ENCODE measurements at regions not wholly inside any gene's neighbourhood (a gene's known extent, or its start where the extent isn't known, plus 50 kb on each side); places are given as distances from the start of the nearest gene placed in this dataset.
A peak's percentile ranks its signal among the peaks of the same experiment; 100 is the strongest.

GRCh38 chr10:78686444-78687060 is 382.2 kb upstream of the ZMIZ1 start:
- Histone ChIP-seq H3K4me1 (ENCODE audit: control insufficient read depth, insufficient read depth, low read length) (peaks cover 40% of the 10 kb centered on the region), H3K4me3 (ENCODE audit: low read length) (no peak overlapping the region), H3K9ac (ENCODE audit: low read length) (no peak overlapping the region), H3K9me3 (ENCODE audit: control insufficient read depth, low read length) (no peaks in the 10 kb centered on the region), H3K36me3 (ENCODE audit: control insufficient read depth, insufficient read depth, low read length, severe bottlenecking) (no peaks in the 10 kb centered on the region), H3K27me3 (replicated peaks; ENCODE audit: control insufficient read depth, insufficient read depth, low read length) (peaks cover 6% of the 10 kb centered on the region)
- DNase-seq (ENCODE audit: low read depth): no peak

GRCh38 chr10:78687626-78688025 is 381.1 kb upstream of the ZMIZ1 start:
- H3K9me3 ChIP-seq (ENCODE audit: control insufficient read depth, low read length): no peaks in the 10 kb centered on the region
- peak; percentile 19 for DNase-seq (ENCODE audit: low read depth)
- H3K27me3 ChIP-seq (replicated peaks; ENCODE audit: control insufficient read depth, insufficient read depth, low read length): peaks cover 6% of the 10 kb centered on the region
- H3K36me3 ChIP-seq (ENCODE audit: control insufficient read depth, insufficient read depth, low read length, severe bottlenecking): no peaks in the 10 kb centered on the region
- no peak overlapping the region for H3K4me3 ChIP-seq (ENCODE audit: low read length)
- no peak overlapping the region for H3K9ac ChIP-seq (ENCODE audit: low read length)
- H3K4me1 ChIP-seq (ENCODE audit: control insufficient read depth, insufficient read depth, low read length): peaks cover 40% of the 10 kb centered on the region

GRCh38 chr10:78688230-78688900 is 380.4 kb upstream of the ZMIZ1 start:
- no peak for DNase-seq (ENCODE audit: low read depth)
- Histone ChIP-seq H3K4me3 (ENCODE audit: low read length) (no peak overlapping the region), H3K4me1 (ENCODE audit: control insufficient read depth, insufficient read depth, low read length) (peaks cover 40% of the 10 kb centered on the region)

GRCh38 chr10:78688901-78689583 is 379.7 kb upstream of the ZMIZ1 start:
- Histone ChIP-seq H3K4me1 (ENCODE audit: control insufficient read depth, insufficient read depth, low read length) (peaks cover 40% of the 10 kb centered on the region), H3K36me3 (ENCODE audit: control insufficient read depth, insufficient read depth, low read length, severe bottlenecking) (no peaks in the 10 kb centered on the region), H3K9ac (ENCODE audit: low read length) (no peak overlapping the region), H3K27me3 (replicated peaks; ENCODE audit: control insufficient read depth, insufficient read depth, low read length) (no peaks in the 10 kb centered on the region), H3K9me3 (ENCODE audit: control insufficient read depth, low read length) (no peaks in the 10 kb centered on the region), H3K4me3 (ENCODE audit: low read length) (no peak overlapping the region)
- peak; percentile 37 for DNase-seq (ENCODE audit: low read depth)

More at GRCh38 chr10:78688230-78688900, 380.4 kb upstream of the ZMIZ1 start:
- no peaks in the 10 kb centered on the region for H3K27me3 ChIP-seq (replicated peaks; ENCODE audit: control insufficient read depth, insufficient read depth, low read length)
- H3K9me3 ChIP-seq (ENCODE audit: control insufficient read depth, low read length): no peaks in the 10 kb centered on the region
- H3K36me3 ChIP-seq (ENCODE audit: control insufficient read depth, insufficient read depth, low read length, severe bottlenecking): no peaks in the 10 kb centered on the region
- no peak overlapping the region for H3K9ac ChIP-seq (ENCODE audit: low read length)

- no peak for DNase-seq (ENCODE audit: low read depth)
- Histone ChIP-seq H3K4me1 (ENCODE audit: control insufficient read depth, insufficient read depth, low read length) (peaks cover 40% of the 10 kb centered on the region), H3K4me3 (ENCODE audit: low read length) (no peak overlapping the region)
Measured at GRCh38 chr10:78689584-78689935, 379.2 kb upstream of the ZMIZ1 start.

GRCh38 chr10:78690354-78691111 is 378.2 kb upstream of the ZMIZ1 start:
- H3K9ac ChIP-seq (ENCODE audit: low read length): no peak overlapping the region
- H3K36me3 ChIP-seq (ENCODE audit: control insufficient read depth, insufficient read depth, low read length, severe bottlenecking): no peaks in the 10 kb centered on the region
- H3K4me1 ChIP-seq (ENCODE audit: control insufficient read depth, insufficient read depth, low read length): peaks cover 38% of the 10 kb centered on the region
- H3K4me3 ChIP-seq (ENCODE audit: low read length): no peak overlapping the region
- H3K27me3 ChIP-seq (replicated peaks; ENCODE audit: control insufficient read depth, insufficient read depth, low read length): no peaks in the 10 kb centered on the region
- H3K9me3 ChIP-seq (ENCODE audit: control insufficient read depth, low read length): no peaks in the 10 kb centered on the region
- DNase-seq (ENCODE audit: low read depth): no peak

More at GRCh38 chr10:78689584-78689935, 379.2 kb upstream of the ZMIZ1 start:
- Histone ChIP-seq H3K36me3 (ENCODE audit: control insufficient read depth, insufficient read depth, low read length, severe bottlenecking) (no peaks in the 10 kb centered on the region), H3K9me3 (ENCODE audit: control insufficient read depth, low read length) (no peaks in the 10 kb centered on the region), H3K27me3 (replicated peaks; ENCODE audit: control insufficient read depth, insufficient read depth, low read length) (no peaks in the 10 kb centered on the region), H3K9ac (ENCODE audit: low read length) (no peak overlapping the region)

GRCh38 chr10:78691301-78692030 is 377.3 kb upstream of the ZMIZ1 start:
- Histone ChIP-seq H3K9ac (ENCODE audit: low read length) (no peak overlapping the region), H3K4me1 (ENCODE audit: control insufficient read depth, insufficient read depth, low read length) (peaks cover 32% of the 10 kb centered on the region), H3K27me3 (replicated peaks; ENCODE audit: control insufficient read depth, insufficient read depth, low read length) (no peaks in the 10 kb centered on the region), H3K36me3 (ENCODE audit: control insufficient read depth, insufficient read depth, low read length, severe bottlenecking) (no peaks in the 10 kb centered on the region), H3K4me3 (ENCODE audit: low read length) (no peak overlapping the region), H3K9me3 (ENCODE audit: control insufficient read depth, low read length) (no peaks in the 10 kb centered on the region)
- no peak for DNase-seq (ENCODE audit: low read depth)

GRCh38 chr10:78692071-78692470 is 376.7 kb upstream of the ZMIZ1 start:
- Histone ChIP-seq H3K4me3 (ENCODE audit: low read length) (no peak overlapping the region), H3K27me3 (replicated peaks; ENCODE audit: control insufficient read depth, insufficient read depth, low read length) (no peaks in the 10 kb centered on the region), H3K9ac (ENCODE audit: low read length) (no peak overlapping the region), H3K4me1 (ENCODE audit: control insufficient read depth, insufficient read depth, low read length) (peaks cover 32% of the 10 kb centered on the region), H3K9me3 (ENCODE audit: control insufficient read depth, low read length) (no peaks in the 10 kb centered on the region), H3K36me3 (ENCODE audit: control insufficient read depth, insufficient read depth, low read length, severe bottlenecking) (no peaks in the 10 kb centered on the region)
- DNase-seq (ENCODE audit: low read depth): no peak

GRCh38 chr10:78695846-78696245 is 372.9 kb upstream of the ZMIZ1 start:
- Histone ChIP-seq H3K9me3 (ENCODE audit: control insufficient read depth, low read length) (no peaks in the 10 kb centered on the region), H3K36me3 (ENCODE audit: control insufficient read depth, insufficient read depth, low read length, severe bottlenecking) (no peaks in the 10 kb centered on the region), H3K9ac (ENCODE audit: low read length) (no peak overlapping the region), H3K27me3 (replicated peaks; ENCODE audit: control insufficient read depth, insufficient read depth, low read length) (no peaks in the 10 kb centered on the region), H3K4me3 (ENCODE audit: low read length) (no peak overlapping the region), H3K4me1 (ENCODE audit: control insufficient read depth, insufficient read depth, low read length) (peaks cover 10% of the 10 kb centered on the region)
- DNase-seq (ENCODE audit: low read depth): no peak

- H3K27me3 ChIP-seq (replicated peaks; ENCODE audit: control insufficient read depth, insufficient read depth, low read length): no peaks in the 10 kb centered on the region
- H3K36me3 ChIP-seq (ENCODE audit: control insufficient read depth, insufficient read depth, low read length, severe bottlenecking): no peaks in the 10 kb centered on the region
- no peak overlapping the region for H3K4me3 ChIP-seq (ENCODE audit: low read length)
- no peaks in the 10 kb centered on the region for H3K9me3 ChIP-seq (ENCODE audit: control insufficient read depth, low read length)
- no peak overlapping the region for H3K9ac ChIP-seq (ENCODE audit: low read length)
- DNase-seq (ENCODE audit: low read depth): no peak
- H3K4me1 ChIP-seq (ENCODE audit: control insufficient read depth, insufficient read depth, low read length): peaks cover 5% of the 10 kb centered on the region
Measured at GRCh38 chr10:78696791-78697395, 371.9 kb upstream of the ZMIZ1 start.
